Suprapubic skin (tissue), 4 donors: ENCODE measurements at regions not wholly inside any gene's neighbourhood (a gene's known extent, or its start where the extent isn't known, plus 50 kb on each side); places are given as distances from the start of the nearest gene placed in this dataset.

Experiments used
- DNase-seq, 2 donors: peaks; one replicate each; pipeline ENCODE4 v3.0.0-alpha.2; 2019; ENCODE audit warnings: low spot score in 2 of 2
- H3K27ac ChIP-seq: fragments of 200-600 bp; sonication (generic); one replicate; pipeline ENCODE4 v1.5.1; 2019
- H3K27me3 ChIP-seq: fragments of 200-600 bp; sonication (generic); one replicate; pipeline ENCODE4 v1.5.1; 2019
- H3K36me3 ChIP-seq: fragments of 200-600 bp; sonication (generic); one replicate; pipeline ENCODE4 v1.5.1; 2019
- H3K4me1 ChIP-seq: fragments of 200-600 bp; sonication (generic); one replicate; pipeline ENCODE4 v1.5.1; 2019
- H3K4me3 ChIP-seq: fragments of 200-600 bp; sonication (generic); one replicate; pipeline ENCODE4 v1.5.1; 2019; ENCODE audit warnings: mild to moderate bottlenecking
- H3K9me3 ChIP-seq: fragments of 200-600 bp; sonication (generic); one replicate; pipeline ENCODE4 v1.5.1; 2019
- EP300 ChIP-seq: sonication (generic); formaldehyde crosslinking; IDR thresholded peaks from one replicate; pipeline ENCODE4 v1.6.1; 2017; ENCODE audit warnings: antibody characterized with exemption
- POLR2A ChIP-seq, 2 donors: fragments of 450-650 bp; IDR thresholded peaks; one replicate each; pipeline ENCODE4 v1.6.1; 2017; ENCODE audit warnings: antibody characterized with exemption in 2 of 2, mild to moderate bottlenecking in 2 of 2, moderate library complexity in 2 of 2
- POLR2AphosphoS5 ChIP-seq, 3 donors: sonication (generic); formaldehyde crosslinking; IDR thresholded peaks; one replicate each; pipeline ENCODE4 v1.6.1; 2017; ENCODE audit warnings: antibody characterized with exemption in 3 of 3
- WGBS: methylation state at CpG from one replicate; pipeline ENCODE4 v1.1.5; 2018; 5-methylcytosine and 5-hydroxymethylcytosine counted together
- TF ChIP-seq, protein P1 (sequence below), 2 donors: fragments of 200-600 bp in 1 of 2; fragments of 450-650 bp in 1 of 2; sonication (generic) in 1 of 2; IDR thresholded peaks; one replicate each; pipeline ENCODE4 v1.5.1; 2016 to 2019; ENCODE audit warnings: antibody characterized with exemption in 2 of 2, mild to moderate bottlenecking in 1 of 2, moderate library complexity in 1 of 2

DNA sequence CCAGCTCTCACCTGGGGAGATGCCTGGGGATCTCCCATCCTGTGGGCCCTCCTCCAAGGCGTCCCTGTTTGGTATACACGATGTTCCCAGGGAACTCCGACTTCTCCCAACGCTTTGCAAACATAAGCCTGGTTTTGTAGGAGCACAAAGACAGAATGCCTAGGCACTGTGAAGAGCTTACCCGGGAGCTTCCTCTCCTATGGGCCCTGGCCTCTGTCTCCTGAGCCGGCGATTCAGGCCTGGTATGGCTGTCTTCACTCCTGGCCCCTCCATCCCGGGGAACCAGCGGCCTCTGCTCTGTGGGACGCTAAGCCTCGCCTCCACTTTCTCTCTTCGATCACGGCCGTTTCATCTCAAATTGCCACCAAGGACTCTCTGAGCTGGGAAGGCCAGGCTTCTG is 59.6 kb upstream of the ACTRT2 start:
- H3K9me3 ChIP-seq = no peaks in the 10 kb centered on the region
- no peak overlapping the region for H3K4me3 ChIP-seq
- H3K36me3 ChIP-seq = no peaks in the 10 kb centered on the region
- peaks cover 15% of the 10 kb centered on the region for H3K27me3 ChIP-seq
- H3K4me1 ChIP-seq = no peaks in the 10 kb centered on the region
- WGBS = 87% methylated on average over 14 of the region's 14 CpGs
- TF ChIP-seq POLR2AphosphoS5 (IDR thresholded peaks at IDR 0.05) (no peak), EP300 (no peak), POLR2A (IDR thresholded peaks at IDR 0.05) (no peak)
- TF ChIP-seq, protein P1, sequence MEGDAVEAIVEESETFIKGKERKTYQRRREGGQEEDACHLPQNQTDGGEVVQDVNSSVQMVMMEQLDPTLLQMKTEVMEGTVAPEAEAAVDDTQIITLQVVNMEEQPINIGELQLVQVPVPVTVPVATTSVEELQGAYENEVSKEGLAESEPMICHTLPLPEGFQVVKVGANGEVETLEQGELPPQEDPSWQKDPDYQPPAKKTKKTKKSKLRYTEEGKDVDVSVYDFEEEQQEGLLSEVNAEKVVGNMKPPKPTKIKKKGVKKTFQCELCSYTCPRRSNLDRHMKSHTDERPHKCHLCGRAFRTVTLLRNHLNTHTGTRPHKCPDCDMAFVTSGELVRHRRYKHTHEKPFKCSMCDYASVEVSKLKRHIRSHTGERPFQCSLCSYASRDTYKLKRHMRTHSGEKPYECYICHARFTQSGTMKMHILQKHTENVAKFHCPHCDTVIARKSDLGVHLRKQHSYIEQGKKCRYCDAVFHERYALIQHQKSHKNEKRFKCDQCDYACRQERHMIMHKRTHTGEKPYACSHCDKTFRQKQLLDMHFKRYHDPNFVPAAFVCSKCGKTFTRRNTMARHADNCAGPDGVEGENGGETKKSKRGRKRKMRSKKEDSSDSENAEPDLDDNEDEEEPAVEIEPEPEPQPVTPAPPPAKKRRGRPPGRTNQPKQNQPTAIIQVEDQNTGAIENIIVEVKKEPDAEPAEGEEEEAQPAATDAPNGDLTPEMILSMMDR (IDR thresholded peaks at IDR 0.05) = no peak
- H3K27ac ChIP-seq = no peak overlapping the region
- DNase-seq = peak in 1 of 2 donors; percentile 16

DNA sequence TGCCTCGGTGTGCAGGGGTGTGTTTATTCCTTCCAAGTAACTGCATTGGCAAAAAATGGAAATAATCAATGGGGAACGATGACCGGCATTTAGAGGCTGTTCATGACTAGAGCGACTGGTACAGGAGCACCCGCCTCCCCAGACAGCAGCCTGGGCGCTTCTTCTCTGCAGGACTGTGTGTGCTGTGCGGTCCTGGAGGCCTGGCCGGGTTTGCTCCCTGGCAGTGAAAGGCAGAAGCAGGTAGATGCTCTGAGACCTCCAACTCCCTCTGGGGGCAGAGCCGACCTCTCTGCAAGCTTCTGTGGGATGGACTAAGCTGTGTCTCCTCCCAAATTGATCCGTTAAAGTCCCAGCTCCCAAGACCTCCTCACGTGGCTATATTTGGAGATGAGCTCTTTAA is 59.2 kb upstream of the ACTRT2 start:
- Histone ChIP-seq H3K36me3 (no peaks in the 10 kb centered on the region), H3K4me3 (no peak overlapping the region), H3K27ac (no peak overlapping the region), H3K27me3 (peaks cover 18% of the 10 kb centered on the region), H3K9me3 (no peaks in the 10 kb centered on the region), H3K4me1 (no peaks in the 10 kb centered on the region)
- no peak for TF ChIP-seq POLR2AphosphoS5 (IDR thresholded peaks at IDR 0.05)
- TF ChIP-seq, protein P1 (IDR thresholded peaks at IDR 0.05) = no peak
- TF ChIP-seq POLR2A (IDR thresholded peaks at IDR 0.05) = no peak
- no peak for TF ChIP-seq EP300
- peak in 1 of 2 donors; percentile 24 for DNase-seq
- 80% methylated on average over 3 of the region's 11 CpGs for WGBS

DNA sequence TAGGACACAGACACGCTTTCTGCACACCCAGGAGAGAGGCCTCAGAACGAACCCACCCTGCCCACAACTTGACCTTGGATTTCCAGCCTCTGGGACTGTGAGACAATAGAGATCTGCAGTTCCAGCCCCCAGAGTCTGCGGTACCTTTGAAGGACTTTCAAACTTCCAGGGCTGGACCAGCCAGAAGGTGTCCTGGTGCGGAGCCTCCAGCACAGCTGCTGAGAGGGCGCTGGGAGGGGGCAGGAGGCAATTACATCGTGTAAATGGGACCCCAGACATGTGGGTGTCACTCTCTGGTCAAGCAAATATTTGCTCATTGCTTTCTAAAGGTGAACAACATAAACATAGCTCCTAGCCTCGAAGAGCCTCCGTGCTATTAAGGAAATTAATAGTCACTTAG is 58.7 kb upstream of the ACTRT2 start:
- no peaks in the 10 kb centered on the region for H3K36me3 ChIP-seq

DNA sequence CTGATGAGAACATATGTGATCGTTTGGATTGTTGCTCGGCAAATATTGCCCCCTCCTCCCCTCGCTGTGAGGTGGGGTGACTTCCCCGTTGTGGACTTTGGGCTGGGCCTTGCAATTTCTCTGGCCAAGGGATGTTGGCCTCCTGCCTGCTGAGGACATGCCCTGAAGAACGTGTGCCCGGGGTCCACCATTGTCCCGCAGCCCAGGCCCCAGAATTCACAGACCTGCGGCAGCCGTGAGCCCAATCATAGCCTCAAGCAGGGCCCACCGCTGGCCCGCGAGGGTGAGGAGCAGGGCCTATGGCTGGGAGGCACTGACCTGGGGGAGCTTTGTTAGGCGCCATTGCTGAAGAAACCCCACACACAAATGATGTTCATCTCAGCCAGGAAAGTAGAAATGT is 58.3 kb upstream of the ACTRT2 start:
- Histone ChIP-seq H3K27ac (no peak overlapping the region), H3K27me3 (peaks cover 26% of the 10 kb centered on the region), H3K4me1 (no peaks in the 10 kb centered on the region), H3K36me3 (no peaks in the 10 kb centered on the region), H3K4me3 (no peak overlapping the region), H3K9me3 (no peaks in the 10 kb centered on the region)
- DNase-seq = peak in 1 of 2 donors; percentile 41
- TF ChIP-seq POLR2A (IDR thresholded peaks at IDR 0.05) (no peak), POLR2AphosphoS5 (IDR thresholded peaks at IDR 0.05) (no peak), EP300 (no peak)
- TF ChIP-seq, protein P1 (IDR thresholded peaks at IDR 0.05) = no peak
- WGBS = 85% methylated on average over 12 of the region's 13 CpGs

More for the DNA sequence above, 58.7 kb upstream of the ACTRT2 start:
- Histone ChIP-seq H3K4me1 (no peaks in the 10 kb centered on the region), H3K27me3 (peaks cover 22% of the 10 kb centered on the region), H3K9me3 (no peaks in the 10 kb centered on the region), H3K27ac (no peak overlapping the region), H3K4me3 (no peak overlapping the region)
- 75% methylated on average over 8 of the region's 8 CpGs for whole genome bisulfite sequencing
- DNase-seq = peak in 1 of 2 donors; percentile 16
- no peak for TF ChIP-seq POLR2A (IDR thresholded peaks at IDR 0.05)
- no peak for TF ChIP-seq POLR2AphosphoS5 (IDR thresholded peaks at IDR 0.05)
- TF ChIP-seq, protein P1 (IDR thresholded peaks at IDR 0.05) = no peak
- no peak for TF ChIP-seq EP300

DNA sequence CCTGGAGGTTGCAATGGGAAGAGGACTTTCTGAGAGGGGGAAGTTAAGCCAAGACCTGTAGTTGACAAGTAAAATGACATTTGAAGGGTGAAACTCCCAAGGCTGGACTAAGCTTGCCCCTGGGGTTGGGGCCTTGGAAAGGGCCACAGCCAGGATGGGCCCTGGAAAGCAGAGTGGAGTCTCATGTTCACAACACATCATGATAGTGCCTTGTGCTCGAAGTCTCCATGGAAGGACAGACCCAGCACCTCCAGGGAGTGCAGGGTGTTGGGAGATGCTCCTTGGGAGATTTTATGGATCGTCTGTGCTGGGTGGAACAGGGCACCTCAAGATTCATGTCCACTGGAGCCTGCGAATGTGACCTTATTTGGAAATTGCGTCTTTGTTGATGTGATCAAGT is 55.6 kb upstream of the ACTRT2 start:
- WGBS = 96% methylated on average over 3 of the region's 4 CpGs
- no peaks in the 10 kb centered on the region for H3K36me3 ChIP-seq
- no peaks in the 10 kb centered on the region for H3K9me3 ChIP-seq
- H3K27me3 ChIP-seq = peaks cover 42% of the 10 kb centered on the region
- peak in 1 of 2 donors; percentile 17 for DNase-seq
- no peak overlapping the region for H3K4me3 ChIP-seq
- TF ChIP-seq EP300 (no peak), POLR2A (IDR thresholded peaks at IDR 0.05) (no peak)
- H3K4me1 ChIP-seq = no peaks in the 10 kb centered on the region
- no peak overlapping the region for H3K27ac ChIP-seq
